ENCODE measurements at regions not wholly inside any gene's neighbourhood (a gene's known extent, or its start where the extent isn't known, plus 50 kb on each side); places are given as distances from the start of the nearest gene placed in this dataset.

DNA sequence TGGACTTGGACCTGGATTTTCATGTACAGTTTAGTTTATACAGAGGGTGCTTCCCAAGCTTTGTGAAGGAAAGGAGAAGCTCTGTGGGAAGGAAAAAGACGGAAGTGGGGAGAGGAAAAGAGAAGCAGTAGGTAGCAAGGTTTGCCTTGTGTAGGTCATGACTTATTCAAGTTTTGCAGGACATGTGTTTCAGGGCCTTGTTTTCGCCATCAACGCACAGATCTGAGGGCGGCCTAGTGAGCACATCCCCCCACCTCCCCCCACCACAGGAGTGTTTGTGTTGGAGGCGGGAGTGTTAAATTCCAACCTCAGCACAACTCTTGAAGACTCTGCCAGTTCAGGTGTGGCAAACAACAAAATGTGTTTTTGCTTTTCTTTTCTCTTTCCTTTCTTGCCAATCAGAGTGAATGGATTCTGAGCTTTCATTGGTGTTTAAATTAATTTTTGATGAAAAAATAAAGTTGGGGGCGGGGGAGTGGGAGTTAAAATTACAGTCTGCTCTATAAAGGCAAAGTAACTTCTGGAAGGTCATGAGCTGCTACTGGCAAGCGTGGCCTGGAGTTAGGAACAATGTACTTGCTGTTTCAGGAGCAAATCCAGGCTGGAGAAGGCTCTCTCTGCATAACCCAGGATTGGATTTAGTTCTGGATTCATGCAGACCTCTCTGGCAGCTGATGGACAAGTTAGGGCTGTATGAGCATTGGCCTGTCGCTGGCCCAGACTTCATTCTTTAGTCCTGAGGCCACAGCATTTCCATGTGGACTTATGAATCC, 338.5 kb downstream of the CD83 start:
- TF ChIP-seq POLR2AphosphoS5 (IDR thresholded peaks at IDR 0.05; ENCODE audit: insufficient read depth in 1 of 2, low read depth in 1 of 2) (no peak), POLR2A (IDR thresholded peaks at IDR 0.05) (no peak)
